DMS 273 (cell line): ENCODE measurements at regions not wholly inside any gene's neighbourhood (a gene's known extent, or its start where the extent isn't known, plus 50 kb on each side); places are given as distances from the start of the nearest gene placed in this dataset.

Experiments used
- DNase-seq: peaks from one replicate; lab custom pipeline; 2025; ENCODE audit not compliant: unreplicated experiment; lab: John Stamatoyannopoulos, UW

GRCh38 chr11:81899156-81899555 is 834.5 kb downstream of the FAM181B start:
- DNase-seq = no peak

DNA sequence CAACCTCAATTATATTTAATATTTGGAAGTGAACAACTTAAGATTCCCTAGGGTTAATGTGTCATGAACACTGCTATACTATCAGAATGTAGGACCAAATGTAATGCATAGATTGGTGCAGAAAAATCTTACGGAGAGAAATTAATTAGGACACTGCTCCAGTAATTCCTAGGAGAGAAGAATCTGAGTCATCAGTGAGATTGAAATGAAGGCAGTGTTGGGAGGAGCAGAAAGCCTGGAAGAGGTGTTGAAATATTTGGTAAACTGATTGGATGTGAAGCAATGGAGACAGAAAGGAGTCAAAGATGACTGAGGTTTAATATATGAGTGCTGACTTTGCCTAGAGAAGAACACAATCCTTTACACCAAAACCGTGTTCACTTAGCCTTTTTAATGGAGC is 836.0 kb downstream of the FAM181B start:
- DNase-seq = no peak

- DNase-seq = no peak
These were observed 838.4 kb downstream of the FAM181B start for GRCh38 chr11:81895258-81895657.

GRCh38 chr11:81892770-81893635 is 840.7 kb downstream of the FAM181B start:
- no peak for DNase-seq

DNA sequence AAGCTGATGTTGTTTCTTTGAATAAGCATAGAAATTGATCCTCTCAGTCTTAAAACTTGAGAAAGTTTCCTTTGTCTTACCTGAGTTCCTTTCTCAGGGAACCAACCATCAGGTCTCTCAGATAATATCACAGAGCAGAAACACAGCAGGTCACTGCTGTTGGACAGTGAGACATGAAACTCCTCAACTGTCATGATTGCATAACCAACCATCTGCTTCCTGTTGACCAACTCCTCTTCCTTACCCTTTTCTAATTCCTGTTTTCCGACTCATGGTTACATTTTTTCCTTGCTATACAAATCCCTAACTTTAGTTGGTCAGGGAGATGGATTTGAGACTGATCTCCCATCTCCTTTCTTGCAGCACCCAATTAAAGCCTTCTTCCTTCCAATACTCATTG is 845.3 kb downstream of the FAM181B start:
- DNase-seq = no peak

- no peak for DNase-seq
These were observed 846.0 kb downstream of the FAM181B start for GRCh38 chr11:81887671-81888070.

DNA sequence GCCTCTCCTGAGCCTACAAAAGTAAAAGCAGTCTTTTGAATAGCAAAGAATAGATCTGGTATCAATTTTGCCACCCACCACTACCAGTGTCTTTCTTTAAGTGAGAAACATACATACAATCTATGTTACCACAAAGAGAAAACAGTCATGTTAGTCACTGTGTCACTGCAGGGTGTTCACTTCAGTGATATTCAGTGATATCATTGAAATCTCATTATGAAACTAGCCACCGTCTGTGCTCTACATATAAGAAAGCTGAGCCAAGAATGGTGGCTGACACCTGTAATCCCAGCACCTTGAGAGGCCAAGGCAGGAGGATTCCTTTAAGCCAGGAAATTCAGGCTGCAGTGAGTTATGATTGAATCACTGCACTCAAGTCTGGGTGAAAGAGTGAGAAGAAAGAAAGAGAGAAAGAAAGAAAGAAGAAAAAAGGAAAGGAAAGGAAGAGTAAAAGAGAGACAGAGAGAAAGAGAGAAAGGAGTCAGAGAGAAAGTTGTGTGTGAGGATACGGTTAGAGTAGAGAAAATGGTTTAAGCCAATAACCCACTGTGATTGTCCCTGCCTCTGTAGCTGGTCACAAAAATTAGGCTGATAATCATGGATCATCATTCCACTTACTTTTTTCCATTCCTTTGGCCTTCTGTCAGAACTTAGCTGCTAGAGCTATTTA is 847.1 kb downstream of the FAM181B start:
- DNase-seq = no peak

DNA sequence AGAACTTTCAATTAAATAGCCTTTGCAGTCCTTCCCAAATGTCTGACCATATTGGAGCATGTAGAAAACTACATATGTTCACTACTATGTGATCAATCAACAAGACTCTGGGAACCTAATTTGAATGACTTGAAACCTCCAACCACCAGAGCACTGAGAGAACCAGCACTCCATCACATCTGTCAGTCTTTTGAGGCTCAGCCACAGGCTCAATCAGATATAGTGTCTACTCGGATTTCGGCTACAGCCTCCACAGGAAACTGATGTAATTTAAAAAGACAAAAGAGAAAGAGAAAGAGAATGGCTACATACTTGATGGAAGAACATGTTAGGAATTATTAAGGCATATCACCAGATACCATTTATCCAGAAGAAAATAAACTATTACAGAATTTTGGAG is 859.0 kb downstream of the FAM181B start:
- DNase-seq = no peak

GRCh38 chr11:81870815-81871214 is 862.8 kb downstream of the FAM181B start:
- DNase-seq = no peak

- DNase-seq = no peak
These were observed 863.6 kb downstream of the FAM181B start for GRCh38 chr11:81870066-81870412.

- no peak for DNase-seq
These were observed 864.2 kb downstream of the FAM181B start for GRCh38 chr11:81869351-81870065.

GRCh38 chr11:81866896-81867295 is 866.8 kb downstream of the FAM181B start:
- no peak for DNase-seq

GRCh38 chr11:81857386-81857785 is 876.3 kb downstream of the FAM181B start:
- DNase-seq = no peak

DNA sequence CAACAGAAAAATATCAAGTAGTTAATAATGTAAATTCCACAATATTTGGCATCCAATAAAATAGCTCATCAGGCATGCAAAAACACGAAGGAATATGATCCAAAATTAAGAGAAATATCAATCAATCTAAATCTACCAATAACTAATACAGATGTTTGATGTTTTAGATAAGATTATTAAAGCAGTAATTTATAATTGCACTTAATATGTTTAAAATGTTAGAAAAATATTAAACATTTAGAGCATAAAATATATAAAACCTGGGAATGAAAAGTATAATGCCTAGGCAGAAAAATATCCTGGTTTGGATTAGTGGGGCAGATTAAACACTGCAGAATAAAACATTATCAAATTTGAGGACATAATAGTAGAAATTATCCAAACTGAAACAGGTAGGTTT is 879.9 kb downstream of the FAM181B start:
- no peak for DNase-seq

GRCh38 chr11:81852896-81853295 is 880.8 kb downstream of the FAM181B start:
- DNase-seq = no peak

GRCh38 chr11:81840380-81840779 is 893.3 kb downstream of the FAM181B start:
- DNase-seq = no peak

DNA sequence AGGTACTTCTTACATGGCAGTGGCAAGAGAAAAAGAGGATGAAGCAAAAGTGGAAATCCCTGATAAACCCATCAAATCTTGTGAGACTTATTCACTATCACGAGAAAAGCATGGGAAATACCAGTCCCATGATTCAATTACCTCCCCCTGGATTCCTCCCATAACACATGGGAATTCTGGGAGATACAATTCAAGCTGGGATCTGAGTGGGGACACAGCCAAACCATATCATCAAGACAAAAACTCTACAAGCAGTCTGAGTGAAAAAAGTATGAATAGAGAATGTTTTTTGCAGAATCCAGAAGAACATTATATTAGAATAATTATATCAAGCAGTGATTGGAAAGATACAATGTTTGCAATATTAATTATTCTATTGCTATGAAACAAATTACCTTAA is 893.7 kb downstream of the FAM181B start:
- DNase-seq = no peak

- no peak for DNase-seq
These were observed 894.6 kb downstream of the FAM181B start for GRCh38 chr11:81839016-81839415.

GRCh38 chr11:81829976-81830375 is 903.7 kb downstream of the FAM181B start:
- DNase-seq = no peak

DNA sequence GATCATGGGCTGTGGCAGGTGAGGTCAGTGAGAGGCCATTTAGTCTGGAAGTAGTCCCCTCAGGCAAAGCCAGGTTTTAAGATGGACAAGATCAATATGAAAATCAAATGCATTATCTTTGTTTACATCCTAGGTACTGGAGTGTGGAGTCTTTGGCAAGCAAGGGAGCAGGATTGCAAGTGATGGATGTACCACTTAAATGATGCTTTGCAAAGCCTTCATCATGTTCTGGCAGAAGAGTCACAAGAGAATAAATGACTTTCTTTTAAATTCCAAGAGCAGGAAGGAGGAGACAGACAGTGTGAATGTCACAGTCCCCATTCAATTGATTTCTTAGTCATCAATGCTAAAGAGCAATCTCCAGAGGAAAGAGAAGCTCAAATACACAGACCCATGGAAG is 908.3 kb downstream of the FAM181B start:
- DNase-seq = no peak

GRCh38 chr11:81819462-81819861 is 914.2 kb downstream of the FAM181B start:
- no peak for DNase-seq

DNA sequence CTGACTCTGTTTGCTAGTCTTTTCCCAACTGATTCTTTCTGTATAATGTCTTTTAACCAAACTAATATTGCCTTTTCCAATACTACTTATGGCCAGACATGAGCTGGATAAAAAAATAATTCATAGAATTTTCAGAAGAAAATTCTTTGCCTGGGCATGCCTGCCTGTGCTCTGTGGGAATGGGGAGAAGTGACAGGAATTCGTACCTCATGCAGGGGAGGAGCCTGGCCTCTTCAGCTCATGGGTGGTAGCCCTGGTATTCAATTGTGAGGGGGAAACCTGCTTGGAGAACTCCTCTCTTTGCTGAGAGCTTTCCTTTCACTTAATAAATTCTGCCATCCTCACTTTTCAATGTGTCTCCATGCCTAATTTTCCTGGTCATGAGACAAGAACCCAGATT is 928.8 kb downstream of the FAM181B start:
- DNase-seq = no peak
